ENCODE measurements at regions not wholly inside any gene's neighbourhood (a gene's known extent, or its start where the extent isn't known, plus 50 kb on each side); places are given as distances from the start of the nearest gene placed in this dataset.
"Not testable (repeated sequence)": the region's sequence is repeated elsewhere in the genome, so short reads cannot be mapped to it uniquely, and the experiment has no call there.

DNA sequence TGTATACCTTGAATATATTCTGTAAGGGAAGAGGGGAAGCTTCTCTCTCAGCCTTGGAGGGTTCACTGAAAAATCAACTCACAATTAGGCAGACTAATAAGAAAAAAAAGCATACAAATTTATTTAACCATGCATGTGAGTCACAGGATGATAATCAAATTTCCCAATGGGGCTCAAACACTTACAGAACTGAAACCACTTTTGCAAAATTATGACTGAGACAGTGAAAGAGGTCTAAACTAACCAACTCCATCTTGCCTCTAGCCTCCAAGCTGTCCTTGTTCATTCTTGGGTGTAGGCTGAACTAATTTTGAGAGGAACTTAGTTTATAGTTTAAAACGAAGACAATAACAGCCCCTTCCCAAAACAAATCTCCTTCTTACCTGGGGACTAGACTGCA, 618.3 kb upstream of the AUTS2 start:
- H3K9me3 ChIP-seq (replicated peaks; ENCODE audit: insufficient read depth, low read length), result no peaks in the 10 kb centered on the region

DNA sequence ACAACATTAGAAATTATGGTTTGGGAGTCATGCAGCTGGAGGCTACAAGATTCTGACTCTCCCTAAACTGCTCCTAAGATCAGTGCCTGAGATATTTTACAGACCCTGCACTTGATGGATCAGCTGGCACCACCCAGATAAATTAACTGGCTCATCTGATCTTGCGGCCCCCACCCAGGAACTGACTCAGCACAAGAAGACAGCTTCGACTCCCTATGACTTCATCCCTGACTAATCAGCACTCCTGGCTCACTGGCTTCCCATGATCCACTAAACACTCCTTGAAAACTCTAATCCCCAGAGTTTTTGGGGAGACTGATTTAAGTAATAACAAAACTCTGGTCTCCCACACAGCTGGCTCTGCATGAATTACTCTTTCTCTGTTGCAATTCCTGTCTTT, 617.8 kb upstream of the AUTS2 start:
- not testable (repeated sequence) for H3K4me1 ChIP-seq (ENCODE audit: low read length); H3K27me3 ChIP-seq (replicated peaks; ENCODE audit: insufficient read depth, low read length); H3K9me2 ChIP-seq (replicated peaks; ENCODE audit: insufficient read depth, low read length); H4K20me1 ChIP-seq (ENCODE audit: insufficient read depth, low read length); H3K9me3 ChIP-seq (replicated peaks; ENCODE audit: insufficient read depth, low read length); H3K9ac ChIP-seq (ENCODE audit: low read length); H2AFZ ChIP-seq (ENCODE audit: low read length); H3K4me3 ChIP-seq (ENCODE audit: low read length); DNase-seq; H3F3A ChIP-seq (ENCODE audit: insufficient read depth, low read length); H3K79me2 ChIP-seq (ENCODE audit: low read length); H3K36me3 ChIP-seq (replicated peaks; ENCODE audit: insufficient read depth, low read length); H3K27ac ChIP-seq (ENCODE audit: low read length); H3K4me2 ChIP-seq (ENCODE audit: low read depth, low read length)

More for the DNA sequence above, 618.3 kb upstream of the AUTS2 start:
- H4K20me1 ChIP-seq (ENCODE audit: insufficient read depth, low read length), result no peaks in the 10 kb centered on the region
- H3K79me2 ChIP-seq (ENCODE audit: low read length), result no peaks in the 10 kb centered on the region
- no peaks in the 10 kb centered on the region for H3K36me3 ChIP-seq (replicated peaks; ENCODE audit: insufficient read depth, low read length)
- H3K9me2 ChIP-seq (replicated peaks; ENCODE audit: insufficient read depth, low read length), result no peaks in the 10 kb centered on the region
- H3K27ac ChIP-seq (ENCODE audit: low read length), result no peak overlapping the region
- H3F3A ChIP-seq (ENCODE audit: insufficient read depth, low read length), result no peaks in the 10 kb centered on the region
- TF ChIP-seq EZH2phosphoT487 (IDR thresholded peaks at IDR 0.05; ENCODE audit: low read length) (no peak), EZH2 (optimal IDR thresholded peaks at IDR 0.05; ENCODE audit: low read depth, low read length) (no peak)
- TF ChIP-seq, protein P1, sequence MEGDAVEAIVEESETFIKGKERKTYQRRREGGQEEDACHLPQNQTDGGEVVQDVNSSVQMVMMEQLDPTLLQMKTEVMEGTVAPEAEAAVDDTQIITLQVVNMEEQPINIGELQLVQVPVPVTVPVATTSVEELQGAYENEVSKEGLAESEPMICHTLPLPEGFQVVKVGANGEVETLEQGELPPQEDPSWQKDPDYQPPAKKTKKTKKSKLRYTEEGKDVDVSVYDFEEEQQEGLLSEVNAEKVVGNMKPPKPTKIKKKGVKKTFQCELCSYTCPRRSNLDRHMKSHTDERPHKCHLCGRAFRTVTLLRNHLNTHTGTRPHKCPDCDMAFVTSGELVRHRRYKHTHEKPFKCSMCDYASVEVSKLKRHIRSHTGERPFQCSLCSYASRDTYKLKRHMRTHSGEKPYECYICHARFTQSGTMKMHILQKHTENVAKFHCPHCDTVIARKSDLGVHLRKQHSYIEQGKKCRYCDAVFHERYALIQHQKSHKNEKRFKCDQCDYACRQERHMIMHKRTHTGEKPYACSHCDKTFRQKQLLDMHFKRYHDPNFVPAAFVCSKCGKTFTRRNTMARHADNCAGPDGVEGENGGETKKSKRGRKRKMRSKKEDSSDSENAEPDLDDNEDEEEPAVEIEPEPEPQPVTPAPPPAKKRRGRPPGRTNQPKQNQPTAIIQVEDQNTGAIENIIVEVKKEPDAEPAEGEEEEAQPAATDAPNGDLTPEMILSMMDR (IDR thresholded peaks at IDR 0.05; ENCODE audit: low read length), result no peak
- no peak overlapping the region for H3K4me3 ChIP-seq (ENCODE audit: low read length)
- H3K4me2 ChIP-seq (ENCODE audit: low read depth, low read length), result no peak overlapping the region
- no peak overlapping the region for H3K9ac ChIP-seq (ENCODE audit: low read length)
- no peaks in the 10 kb centered on the region for H3K27me3 ChIP-seq (replicated peaks; ENCODE audit: insufficient read depth, low read length)
- no peaks in the 10 kb centered on the region for H3K4me1 ChIP-seq (ENCODE audit: low read length)
- no peak for DNase-seq
- no peak overlapping the region for H2AFZ ChIP-seq (ENCODE audit: low read length)

DNA sequence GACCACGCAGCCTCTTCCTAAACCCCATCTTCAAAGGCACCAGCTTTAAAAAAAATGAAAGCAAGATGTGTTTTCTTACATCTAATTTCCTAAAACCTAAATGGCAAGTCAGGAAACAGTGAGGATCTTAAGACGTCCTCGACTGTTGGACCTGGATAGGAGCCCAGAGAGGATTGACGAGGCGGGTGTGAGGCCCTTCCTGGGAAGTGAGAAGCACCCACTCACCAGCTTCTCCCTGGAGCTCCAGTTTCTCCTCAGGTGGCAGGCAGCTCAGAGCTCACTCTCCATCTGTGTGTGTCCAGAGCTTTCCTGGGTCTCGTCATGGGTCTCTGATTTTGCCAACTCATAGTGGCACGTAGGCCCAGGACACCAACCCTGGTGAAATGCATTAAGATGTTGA, 614.0 kb upstream of the AUTS2 start:
- Histone ChIP-seq H3K27ac (ENCODE audit: low read length) (no peak overlapping the region), H3F3A (ENCODE audit: insufficient read depth, low read length) (no peaks in the 10 kb centered on the region), H3K4me1 (ENCODE audit: low read length) (no peaks in the 10 kb centered on the region), H4K20me1 (ENCODE audit: insufficient read depth, low read length) (no peaks in the 10 kb centered on the region), H3K79me2 (ENCODE audit: low read length) (no peaks in the 10 kb centered on the region), H2AFZ (ENCODE audit: low read length) (no peak overlapping the region), H3K27me3 (replicated peaks; ENCODE audit: insufficient read depth, low read length) (no peaks in the 10 kb centered on the region), H3K9me3 (replicated peaks; ENCODE audit: insufficient read depth, low read length) (no peaks in the 10 kb centered on the region), H3K9me2 (replicated peaks; ENCODE audit: insufficient read depth, low read length) (no peaks in the 10 kb centered on the region), H3K36me3 (replicated peaks; ENCODE audit: insufficient read depth, low read length) (no peaks in the 10 kb centered on the region), H3K4me3 (ENCODE audit: low read length) (no peak overlapping the region), H3K4me2 (ENCODE audit: low read depth, low read length) (no peak overlapping the region), H3K9ac (ENCODE audit: low read length) (no peak overlapping the region)
- TF ChIP-seq, protein P1 (IDR thresholded peaks at IDR 0.05; ENCODE audit: low read length), result no peak
- TF ChIP-seq EZH2 (optimal IDR thresholded peaks at IDR 0.05; ENCODE audit: low read depth, low read length), result no peak
- TF ChIP-seq EZH2phosphoT487 (IDR thresholded peaks at IDR 0.05; ENCODE audit: low read length), result no peak
- DNase-seq, result no peak

DNA sequence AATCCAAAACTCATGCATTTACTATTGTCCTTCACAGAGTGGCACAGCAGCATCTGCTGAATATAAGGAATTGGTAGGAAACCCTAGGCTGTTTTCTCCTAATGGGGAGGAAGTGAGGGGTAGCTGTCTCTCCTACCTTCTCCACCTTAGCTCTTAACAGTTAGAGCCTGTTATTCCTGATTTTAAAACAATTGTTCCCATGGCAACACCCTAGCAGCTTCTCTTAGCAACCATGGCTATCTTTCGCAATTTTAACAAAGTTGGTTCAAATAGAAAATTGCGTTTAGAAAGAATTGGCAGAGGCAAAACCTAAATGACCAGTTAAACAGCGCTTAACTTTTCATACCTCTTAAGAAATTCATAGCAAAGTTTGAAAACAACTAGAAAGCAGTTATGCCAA, 603.4 kb upstream of the AUTS2 start:
- Histone ChIP-seq H3K79me2 (ENCODE audit: low read length) (no peaks in the 10 kb centered on the region), H3K9me3 (replicated peaks; ENCODE audit: insufficient read depth, low read length) (no peaks in the 10 kb centered on the region), H3K9me2 (replicated peaks; ENCODE audit: insufficient read depth, low read length) (no peaks in the 10 kb centered on the region), H3K9ac (ENCODE audit: low read length) (no peak overlapping the region), H4K20me1 (ENCODE audit: insufficient read depth, low read length) (no peaks in the 10 kb centered on the region), H3K4me2 (ENCODE audit: low read depth, low read length) (no peak overlapping the region), H3K27ac (ENCODE audit: low read length) (no peak overlapping the region), H3K36me3 (replicated peaks; ENCODE audit: insufficient read depth, low read length) (no peaks in the 10 kb centered on the region), H3F3A (ENCODE audit: insufficient read depth, low read length) (no peaks in the 10 kb centered on the region), H3K27me3 (replicated peaks; ENCODE audit: insufficient read depth, low read length) (no peaks in the 10 kb centered on the region), H3K4me3 (ENCODE audit: low read length) (no peak overlapping the region), H2AFZ (ENCODE audit: low read length) (no peak overlapping the region), H3K4me1 (ENCODE audit: low read length) (no peaks in the 10 kb centered on the region)
- TF ChIP-seq, protein P1 (IDR thresholded peaks at IDR 0.05; ENCODE audit: low read length), result no peak
- no peak for TF ChIP-seq EZH2phosphoT487 (IDR thresholded peaks at IDR 0.05; ENCODE audit: low read length)
- no peak for TF ChIP-seq EZH2 (optimal IDR thresholded peaks at IDR 0.05; ENCODE audit: low read depth, low read length)
- no peak for DNase-seq
